ENCODE measurements at regions not wholly inside any gene's neighbourhood (a gene's known extent, or its start where the extent isn't known, plus 50 kb on each side); places are given as distances from the start of the nearest gene placed in this dataset.

DNA sequence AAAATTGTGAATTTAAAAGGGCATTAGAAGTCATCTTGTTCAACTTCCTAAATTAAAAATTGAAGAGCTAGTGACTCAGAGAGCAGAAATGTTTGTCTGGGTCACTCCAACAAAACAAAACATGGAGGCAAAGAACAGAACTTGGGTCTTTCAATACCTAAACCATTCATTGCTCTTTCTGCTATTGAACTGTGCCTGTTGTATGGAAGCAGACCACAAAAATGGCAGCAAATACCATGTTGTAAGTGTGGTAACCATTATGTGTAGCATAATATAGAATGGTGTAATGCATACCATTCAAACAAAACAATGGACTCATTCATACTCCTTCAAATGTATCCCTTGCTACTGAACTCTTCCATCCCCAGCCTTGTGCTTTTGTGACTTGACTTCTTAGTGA lies 360.2 kb upstream of the NRG3 start:
- TF ChIP-seq, protein P1, sequence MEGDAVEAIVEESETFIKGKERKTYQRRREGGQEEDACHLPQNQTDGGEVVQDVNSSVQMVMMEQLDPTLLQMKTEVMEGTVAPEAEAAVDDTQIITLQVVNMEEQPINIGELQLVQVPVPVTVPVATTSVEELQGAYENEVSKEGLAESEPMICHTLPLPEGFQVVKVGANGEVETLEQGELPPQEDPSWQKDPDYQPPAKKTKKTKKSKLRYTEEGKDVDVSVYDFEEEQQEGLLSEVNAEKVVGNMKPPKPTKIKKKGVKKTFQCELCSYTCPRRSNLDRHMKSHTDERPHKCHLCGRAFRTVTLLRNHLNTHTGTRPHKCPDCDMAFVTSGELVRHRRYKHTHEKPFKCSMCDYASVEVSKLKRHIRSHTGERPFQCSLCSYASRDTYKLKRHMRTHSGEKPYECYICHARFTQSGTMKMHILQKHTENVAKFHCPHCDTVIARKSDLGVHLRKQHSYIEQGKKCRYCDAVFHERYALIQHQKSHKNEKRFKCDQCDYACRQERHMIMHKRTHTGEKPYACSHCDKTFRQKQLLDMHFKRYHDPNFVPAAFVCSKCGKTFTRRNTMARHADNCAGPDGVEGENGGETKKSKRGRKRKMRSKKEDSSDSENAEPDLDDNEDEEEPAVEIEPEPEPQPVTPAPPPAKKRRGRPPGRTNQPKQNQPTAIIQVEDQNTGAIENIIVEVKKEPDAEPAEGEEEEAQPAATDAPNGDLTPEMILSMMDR (IDR thresholded peaks at IDR 0.05), result no peak
- no peak for TF ChIP-seq POLR2AphosphoS5 (IDR thresholded peaks at IDR 0.05; ENCODE audit: low read depth, low read length)
- no peak for TF ChIP-seq TCF7L2 (IDR thresholded peaks at IDR 0.05; ENCODE audit: low read depth, low read length)

Measured in Panc1 (cell line).